ENCODE measurements at regions not wholly inside any gene's neighbourhood (a gene's known extent, or its start where the extent isn't known, plus 50 kb on each side); places are given as distances from the start of the nearest gene placed in this dataset.
A peak's percentile ranks its signal among the peaks of the same experiment; 100 is the strongest.

GRCh38 chr10:124160943-124161582 lies 67.7 kb upstream of the CHST15 start:
- H3K36me3 ChIP-seq (ENCODE audit: control insufficient read depth, insufficient read depth, low read length): no peaks in the 10 kb centered on the region
- no peaks in the 10 kb centered on the region for H3K9me3 ChIP-seq (ENCODE audit: control insufficient read depth, low read length)
- no peaks in the 10 kb centered on the region for H3K27me3 ChIP-seq (ENCODE audit: control insufficient read depth, insufficient read depth, low read length, poor library complexity, severe bottlenecking)
- no peak overlapping the region for H3K4me3 ChIP-seq (ENCODE audit: insufficient read depth, low read depth, low read length)
- WGBS, 2 experiments: 89 to 92% methylated on average over 13 of the region's 13 CpGs
- H3K4me1 ChIP-seq (ENCODE audit: control insufficient read depth, insufficient read depth, low read length): peaks cover 7% of the 10 kb centered on the region
- no peak overlapping the region for H3K27ac ChIP-seq (ENCODE audit: insufficient read depth, low read depth, low read length, poor library complexity, severe bottlenecking)

- H3K4me1 ChIP-seq (ENCODE audit: control insufficient read depth, insufficient read depth, low read length): peaks cover 13% of the 10 kb centered on the region
- no peaks in the 10 kb centered on the region for H3K36me3 ChIP-seq (ENCODE audit: control insufficient read depth, insufficient read depth, low read length)
- H3K27ac ChIP-seq (ENCODE audit: insufficient read depth, low read depth, low read length, poor library complexity, severe bottlenecking): no peak overlapping the region
- H3K4me3 ChIP-seq (ENCODE audit: insufficient read depth, low read depth, low read length): no peak overlapping the region
- no peaks in the 10 kb centered on the region for H3K9me3 ChIP-seq (ENCODE audit: control insufficient read depth, low read length)
- no peaks in the 10 kb centered on the region for H3K27me3 ChIP-seq (ENCODE audit: control insufficient read depth, insufficient read depth, low read length, poor library complexity, severe bottlenecking)
- WGBS, 2 experiments: 65 to 76% methylated on average over 10 of the region's 10 CpGs
Observed at GRCh38 chr10:124160176-124160575, 66.8 kb upstream of the CHST15 start.

- no peaks in the 10 kb centered on the region for H3K27me3 ChIP-seq (ENCODE audit: control insufficient read depth, insufficient read depth, low read length, poor library complexity, severe bottlenecking)
- H3K4me1 ChIP-seq (ENCODE audit: control insufficient read depth, insufficient read depth, low read length): peaks cover 13% of the 10 kb centered on the region
- H3K36me3 ChIP-seq (ENCODE audit: control insufficient read depth, insufficient read depth, low read length): no peaks in the 10 kb centered on the region
- WGBS, 2 experiments: 58 to 59% methylated on average over 5 of the region's 5 CpGs
- no peak overlapping the region for H3K27ac ChIP-seq (ENCODE audit: insufficient read depth, low read depth, low read length, poor library complexity, severe bottlenecking)
- H3K4me3 ChIP-seq (ENCODE audit: insufficient read depth, low read depth, low read length): no peak overlapping the region
- no peaks in the 10 kb centered on the region for H3K9me3 ChIP-seq (ENCODE audit: control insufficient read depth, low read length)
Observed at GRCh38 chr10:124159153-124159552, 65.8 kb upstream of the CHST15 start.

- H3K27ac ChIP-seq (ENCODE audit: insufficient read depth, low read depth, low read length, poor library complexity, severe bottlenecking): no peak overlapping the region
- H3K36me3 ChIP-seq (ENCODE audit: control insufficient read depth, insufficient read depth, low read length): no peaks in the 10 kb centered on the region
- no peaks in the 10 kb centered on the region for H3K9me3 ChIP-seq (ENCODE audit: control insufficient read depth, low read length)
- WGBS, 2 experiments: 93% methylated on average over 8 of the region's 8 CpGs
- H3K27me3 ChIP-seq (ENCODE audit: control insufficient read depth, insufficient read depth, low read length, poor library complexity, severe bottlenecking): no peaks in the 10 kb centered on the region
- H3K4me3 ChIP-seq (ENCODE audit: insufficient read depth, low read depth, low read length): no peak overlapping the region
- peaks cover 13% of the 10 kb centered on the region for H3K4me1 ChIP-seq (ENCODE audit: control insufficient read depth, insufficient read depth, low read length)
Observed at GRCh38 chr10:124158592-124158991, 65.2 kb upstream of the CHST15 start.

GRCh38 chr10:124157271-124157681 lies 63.9 kb upstream of the CHST15 start:
- H3K27me3 ChIP-seq (ENCODE audit: control insufficient read depth, insufficient read depth, low read length, poor library complexity, severe bottlenecking): no peaks in the 10 kb centered on the region
- 95 to 96% methylated on average over 4 of the region's 4 CpGs for WGBS, 2 experiments
- H3K4me1 ChIP-seq (ENCODE audit: control insufficient read depth, insufficient read depth, low read length): peaks cover 20% of the 10 kb centered on the region
- no peak overlapping the region for H3K4me3 ChIP-seq (ENCODE audit: insufficient read depth, low read depth, low read length)
- H3K36me3 ChIP-seq (ENCODE audit: control insufficient read depth, insufficient read depth, low read length): no peaks in the 10 kb centered on the region
- H3K27ac ChIP-seq (ENCODE audit: insufficient read depth, low read depth, low read length, poor library complexity, severe bottlenecking): no peak overlapping the region
- H3K9me3 ChIP-seq (ENCODE audit: control insufficient read depth, low read length): no peaks in the 10 kb centered on the region

- Histone ChIP-seq H3K4me3 (ENCODE audit: insufficient read depth, low read depth, low read length) (no peak overlapping the region), H3K27me3 (ENCODE audit: control insufficient read depth, insufficient read depth, low read length, poor library complexity, severe bottlenecking) (no peaks in the 10 kb centered on the region), H3K4me1 (ENCODE audit: control insufficient read depth, insufficient read depth, low read length) (peaks cover 26% of the 10 kb centered on the region), H3K27ac (ENCODE audit: insufficient read depth, low read depth, low read length, poor library complexity, severe bottlenecking) (no peak overlapping the region), H3K36me3 (ENCODE audit: control insufficient read depth, insufficient read depth, low read length) (no peaks in the 10 kb centered on the region), H3K9me3 (ENCODE audit: control insufficient read depth, low read length) (no peaks in the 10 kb centered on the region)
- WGBS, 2 experiments: 76 to 77% methylated on average over 17 of the region's 17 CpGs
Observed at GRCh38 chr10:124156524-124157260, 63.3 kb upstream of the CHST15 start.

GRCh38 chr10:124155781-124156435 lies 62.5 kb upstream of the CHST15 start:
- peaks cover 27% of the 10 kb centered on the region for H3K4me1 ChIP-seq (ENCODE audit: control insufficient read depth, insufficient read depth, low read length)
- no peak overlapping the region for H3K4me3 ChIP-seq (ENCODE audit: insufficient read depth, low read depth, low read length)
- no peaks in the 10 kb centered on the region for H3K27me3 ChIP-seq (ENCODE audit: control insufficient read depth, insufficient read depth, low read length, poor library complexity, severe bottlenecking)
- H3K36me3 ChIP-seq (ENCODE audit: control insufficient read depth, insufficient read depth, low read length): no peaks in the 10 kb centered on the region
- no peaks in the 10 kb centered on the region for H3K9me3 ChIP-seq (ENCODE audit: control insufficient read depth, low read length)
- H3K27ac ChIP-seq (ENCODE audit: insufficient read depth, low read depth, low read length, poor library complexity, severe bottlenecking): no peak overlapping the region
- 89% methylated on average over 17 of the region's 17 CpGs for WGBS, 2 experiments

GRCh38 chr10:124153023-124153826 lies 59.8 kb upstream of the CHST15 start:
- H3K4me3 ChIP-seq (ENCODE audit: insufficient read depth, low read depth, low read length): no peak overlapping the region
- peaks cover 33% of the 10 kb centered on the region for H3K4me1 ChIP-seq (ENCODE audit: control insufficient read depth, insufficient read depth, low read length)
- peak overlapping the region; percentile 6 for H3K27ac ChIP-seq (ENCODE audit: insufficient read depth, low read depth, low read length, poor library complexity, severe bottlenecking)
- no peaks in the 10 kb centered on the region for H3K9me3 ChIP-seq (ENCODE audit: control insufficient read depth, low read length)
- no peaks in the 10 kb centered on the region for H3K36me3 ChIP-seq (ENCODE audit: control insufficient read depth, insufficient read depth, low read length)
- H3K27me3 ChIP-seq (ENCODE audit: control insufficient read depth, insufficient read depth, low read length, poor library complexity, severe bottlenecking): no peaks in the 10 kb centered on the region
- WGBS, 2 experiments: 68 to 71% methylated on average over 19 of the region's 20 CpGs

- H3K9me3 ChIP-seq (ENCODE audit: control insufficient read depth, low read length): no peaks in the 10 kb centered on the region
- no peak overlapping the region for H3K27ac ChIP-seq (ENCODE audit: insufficient read depth, low read depth, low read length, poor library complexity, severe bottlenecking)
- H3K4me3 ChIP-seq (ENCODE audit: insufficient read depth, low read depth, low read length): no peak overlapping the region
- H3K27me3 ChIP-seq (ENCODE audit: control insufficient read depth, insufficient read depth, low read length, poor library complexity, severe bottlenecking): no peaks in the 10 kb centered on the region
- WGBS, 2 experiments: 78 to 84% methylated on average over 32 of the region's 32 CpGs
- H3K36me3 ChIP-seq (ENCODE audit: control insufficient read depth, insufficient read depth, low read length): no peaks in the 10 kb centered on the region
- H3K4me1 ChIP-seq (ENCODE audit: control insufficient read depth, insufficient read depth, low read length): peaks cover 33% of the 10 kb centered on the region
Observed at GRCh38 chr10:124152139-124153022, 59.0 kb upstream of the CHST15 start.
